Right lobe of liver (tissue), 4 donors: ENCODE measurements at regions not wholly inside any gene's neighbourhood (a gene's known extent, or its start where the extent isn't known, plus 50 kb on each side); places are given as distances from the start of the nearest gene placed in this dataset.
"Not testable (repeated sequence)": the region's sequence is repeated elsewhere in the genome, so short reads cannot be mapped to it uniquely, and the experiment has no call there.

ENCODE experiments used
- POLR2A ChIP-seq: fragments of 450-650 bp; IDR thresholded peaks from one replicate; pipeline ENCODE4 v1.6.1; 2017; ENCODE audit warnings: antibody characterized with exemption, mild to moderate bottlenecking
- TF ChIP-seq, protein P1 (sequence below), 4 donors: fragments of 200-600 bp in 3 of 4; fragments of 450-650 bp in 1 of 4; IDR thresholded peaks; one replicate each; pipeline versions ENCODE4 v1.5.1 to v1.8.0; 2016 to 2022; ENCODE audit warnings: antibody characterized with exemption in 4 of 4, mild to moderate bottlenecking in 2 of 4
- donor health status: DM: no; HTN: no; CAD: no.
- donor health status: DM: no; HTN: no; CAD: no.
- donor health status: DM: no; HTN: yes; CAD: no.

DNA sequence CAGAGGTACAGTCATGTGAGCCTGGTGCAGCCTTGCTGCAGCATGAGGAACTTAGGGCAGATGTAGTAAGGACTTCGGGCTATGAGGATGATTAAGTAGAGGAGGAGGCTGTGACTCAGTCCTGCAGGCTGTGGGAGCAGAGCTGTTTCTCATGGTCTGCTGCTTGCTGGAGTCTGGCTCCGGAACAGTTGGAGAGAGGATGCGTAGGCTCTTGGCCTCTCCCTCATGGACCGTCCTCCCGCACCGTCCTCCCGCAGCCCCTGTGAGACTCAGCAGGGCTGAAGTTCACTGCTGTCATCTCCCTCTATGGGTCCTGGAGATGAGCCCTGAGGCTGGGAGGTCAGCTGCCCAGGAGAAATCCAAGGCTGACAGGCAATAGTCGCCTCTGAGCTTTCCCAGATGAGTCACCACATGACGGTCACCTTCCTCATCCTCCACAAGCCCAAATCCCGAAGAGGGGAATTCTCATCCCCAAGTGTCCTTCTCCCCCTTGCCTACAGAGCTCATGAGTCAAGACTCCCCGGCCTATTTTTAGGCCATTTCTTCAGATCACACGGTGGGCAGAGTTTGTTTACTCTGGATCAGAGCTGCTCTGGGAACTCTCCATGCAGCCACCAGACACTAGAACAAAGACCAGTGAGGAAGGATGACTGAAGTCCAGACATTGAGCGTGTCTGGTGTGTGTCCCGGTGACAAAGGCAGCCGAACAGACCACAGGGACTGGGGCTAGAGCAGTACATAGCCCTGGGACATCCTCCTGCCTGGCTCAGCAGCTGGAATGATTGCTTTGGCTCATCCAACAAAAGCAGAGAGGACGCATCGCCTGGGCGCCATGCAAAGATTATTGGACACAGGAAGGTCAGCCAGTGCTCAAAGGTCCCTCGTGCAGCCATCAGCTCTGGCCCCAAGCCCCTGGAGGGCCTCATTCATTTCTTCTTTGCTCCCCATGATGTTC lies 134.5 kb downstream of the NPIPB11 start:
- TF ChIP-seq, protein P1, sequence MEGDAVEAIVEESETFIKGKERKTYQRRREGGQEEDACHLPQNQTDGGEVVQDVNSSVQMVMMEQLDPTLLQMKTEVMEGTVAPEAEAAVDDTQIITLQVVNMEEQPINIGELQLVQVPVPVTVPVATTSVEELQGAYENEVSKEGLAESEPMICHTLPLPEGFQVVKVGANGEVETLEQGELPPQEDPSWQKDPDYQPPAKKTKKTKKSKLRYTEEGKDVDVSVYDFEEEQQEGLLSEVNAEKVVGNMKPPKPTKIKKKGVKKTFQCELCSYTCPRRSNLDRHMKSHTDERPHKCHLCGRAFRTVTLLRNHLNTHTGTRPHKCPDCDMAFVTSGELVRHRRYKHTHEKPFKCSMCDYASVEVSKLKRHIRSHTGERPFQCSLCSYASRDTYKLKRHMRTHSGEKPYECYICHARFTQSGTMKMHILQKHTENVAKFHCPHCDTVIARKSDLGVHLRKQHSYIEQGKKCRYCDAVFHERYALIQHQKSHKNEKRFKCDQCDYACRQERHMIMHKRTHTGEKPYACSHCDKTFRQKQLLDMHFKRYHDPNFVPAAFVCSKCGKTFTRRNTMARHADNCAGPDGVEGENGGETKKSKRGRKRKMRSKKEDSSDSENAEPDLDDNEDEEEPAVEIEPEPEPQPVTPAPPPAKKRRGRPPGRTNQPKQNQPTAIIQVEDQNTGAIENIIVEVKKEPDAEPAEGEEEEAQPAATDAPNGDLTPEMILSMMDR (IDR thresholded peaks at IDR 0.05), result not testable (repeated sequence)
- not testable (repeated sequence) for TF ChIP-seq POLR2A
